Nephron progenitor cell (in vitro differentiated cells): ENCODE measurements at regions not wholly inside any gene's neighbourhood (a gene's known extent, or its start where the extent isn't known, plus 50 kb on each side); places are given as distances from the start of the nearest gene placed in this dataset.

ENCODE experiments used
- DNase-seq: peaks from one replicate; pipeline ENCODE4 v3.0.0; 2021
- H3K27ac Mint-ChIP-seq: 2 replicates; pipeline ENCODE4 v1.8.0; 2021; ENCODE audit warnings: mild to moderate bottlenecking, moderate library complexity, mixed read lengths
- H3K27me3 Mint-ChIP-seq: 2 replicates; pipeline ENCODE4 v1.8.0; 2021; ENCODE audit warnings: mild to moderate bottlenecking, low read depth, mixed read lengths; ENCODE audit not compliant: poor library complexity
- H3K36me3 Mint-ChIP-seq: 2 replicates; pipeline ENCODE4 v1.8.0; 2021; ENCODE audit warnings: low read depth, mixed read lengths
- H3K4me1 Mint-ChIP-seq: 2 replicates; pipeline ENCODE4 v1.8.0; 2021; ENCODE audit warnings: mixed read lengths
- H3K4me3 Mint-ChIP-seq: 2 replicates; pipeline ENCODE4 v1.8.0; 2021; ENCODE audit warnings: mild to moderate bottlenecking, moderate library complexity, mixed read lengths
- H3K9me3 Mint-ChIP-seq: 2 replicates; pipeline ENCODE4 v1.8.0; 2021; ENCODE audit warnings: mild to moderate bottlenecking, moderate library complexity, mixed read lengths
- TF ChIP-seq, protein P1 (sequence below): fragments of 200-600 bp; sonication (generic); IDR thresholded peaks from 2 replicates; pipeline ENCODE4 v1.5.0; 2021; ENCODE audit warnings: antibody characterized with exemption

DNA sequence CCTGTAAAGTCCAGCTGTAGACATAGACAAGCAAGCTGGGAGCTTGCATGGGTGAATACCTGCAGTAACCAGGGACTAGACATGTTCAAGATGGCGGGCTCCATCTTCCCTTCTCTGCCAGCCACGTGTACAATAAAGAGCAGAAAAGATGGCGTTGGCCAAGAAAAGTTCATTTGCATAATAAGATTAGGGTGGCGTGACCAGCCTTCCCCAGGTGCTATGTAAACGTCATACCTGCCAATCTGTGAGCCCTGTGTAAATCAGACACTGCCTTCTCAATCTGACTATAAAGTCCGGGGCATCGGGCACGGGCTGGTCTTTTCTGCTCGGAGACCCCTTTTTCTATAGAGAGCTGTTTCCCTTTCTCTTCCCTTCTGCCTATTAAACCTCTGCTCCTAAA, 101.6 kb upstream of the XPO1 start:
- peaks cover 13% of the 10 kb centered on the region for H3K27me3 Mint-ChIP-seq
- DNase-seq: no peak

DNA sequence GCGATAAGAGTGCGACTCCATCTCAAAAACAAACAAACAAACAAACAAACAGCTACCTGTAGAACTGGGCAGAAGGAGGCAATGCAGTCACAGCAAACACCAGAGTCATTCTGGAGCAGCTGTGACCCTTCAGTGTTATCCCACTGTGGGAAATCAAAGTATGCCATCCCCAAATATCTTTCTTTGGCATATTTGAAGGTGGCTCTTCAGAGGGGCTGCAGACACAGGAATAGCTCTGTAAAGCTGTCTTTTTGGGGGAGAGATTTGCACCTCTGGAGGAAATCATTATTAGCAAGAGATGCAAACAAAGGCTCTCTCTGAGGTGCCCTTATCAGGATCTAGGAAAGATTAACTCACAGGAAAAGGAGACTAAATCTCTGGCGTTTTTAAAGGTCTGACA, 98.5 kb upstream of the XPO1 start:
- no peak overlapping the region for H3K4me3 Mint-ChIP-seq
- H3K27ac Mint-ChIP-seq: no peak overlapping the region

More for the DNA sequence above, 101.6 kb upstream of the XPO1 start:
- TF ChIP-seq, protein P1, sequence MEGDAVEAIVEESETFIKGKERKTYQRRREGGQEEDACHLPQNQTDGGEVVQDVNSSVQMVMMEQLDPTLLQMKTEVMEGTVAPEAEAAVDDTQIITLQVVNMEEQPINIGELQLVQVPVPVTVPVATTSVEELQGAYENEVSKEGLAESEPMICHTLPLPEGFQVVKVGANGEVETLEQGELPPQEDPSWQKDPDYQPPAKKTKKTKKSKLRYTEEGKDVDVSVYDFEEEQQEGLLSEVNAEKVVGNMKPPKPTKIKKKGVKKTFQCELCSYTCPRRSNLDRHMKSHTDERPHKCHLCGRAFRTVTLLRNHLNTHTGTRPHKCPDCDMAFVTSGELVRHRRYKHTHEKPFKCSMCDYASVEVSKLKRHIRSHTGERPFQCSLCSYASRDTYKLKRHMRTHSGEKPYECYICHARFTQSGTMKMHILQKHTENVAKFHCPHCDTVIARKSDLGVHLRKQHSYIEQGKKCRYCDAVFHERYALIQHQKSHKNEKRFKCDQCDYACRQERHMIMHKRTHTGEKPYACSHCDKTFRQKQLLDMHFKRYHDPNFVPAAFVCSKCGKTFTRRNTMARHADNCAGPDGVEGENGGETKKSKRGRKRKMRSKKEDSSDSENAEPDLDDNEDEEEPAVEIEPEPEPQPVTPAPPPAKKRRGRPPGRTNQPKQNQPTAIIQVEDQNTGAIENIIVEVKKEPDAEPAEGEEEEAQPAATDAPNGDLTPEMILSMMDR: no peak
- H3K27ac Mint-ChIP-seq: no peak overlapping the region
- H3K9me3 Mint-ChIP-seq: no peaks in the 10 kb centered on the region
- no peak overlapping the region for H3K4me3 Mint-ChIP-seq
- no peaks in the 10 kb centered on the region for H3K36me3 Mint-ChIP-seq
- peaks cover 14% of the 10 kb centered on the region for H3K4me1 Mint-ChIP-seq

DNA sequence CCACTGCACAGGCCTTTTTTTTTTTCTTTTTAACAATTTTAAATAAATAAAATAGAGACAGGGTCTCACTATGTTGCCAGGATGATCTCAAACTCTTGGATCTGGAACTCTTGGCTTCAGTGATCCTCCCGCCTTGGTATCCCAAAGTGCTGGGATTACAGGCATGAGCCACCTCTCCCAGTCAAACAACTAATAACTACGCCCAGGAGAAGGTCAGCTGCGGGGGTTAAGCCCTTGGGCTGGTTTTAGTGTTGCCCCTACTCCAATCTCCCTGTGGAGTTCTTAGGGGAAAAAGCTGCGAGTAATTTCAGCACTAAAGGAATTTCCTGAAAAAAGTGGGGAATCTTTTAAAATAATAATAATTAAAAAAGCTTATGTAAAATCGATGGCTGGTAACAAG, 96.4 kb upstream of the XPO1 start:
- no peak overlapping the region for H3K27ac Mint-ChIP-seq

More for the DNA sequence above, 98.5 kb upstream of the XPO1 start:
- TF ChIP-seq, protein P1: no peak
- no peaks in the 10 kb centered on the region for H3K9me3 Mint-ChIP-seq
- H3K4me1 Mint-ChIP-seq: peaks cover 20% of the 10 kb centered on the region
- no peaks in the 10 kb centered on the region for H3K36me3 Mint-ChIP-seq
- DNase-seq: no peak
- peaks cover 10% of the 10 kb centered on the region for H3K27me3 Mint-ChIP-seq

DNA sequence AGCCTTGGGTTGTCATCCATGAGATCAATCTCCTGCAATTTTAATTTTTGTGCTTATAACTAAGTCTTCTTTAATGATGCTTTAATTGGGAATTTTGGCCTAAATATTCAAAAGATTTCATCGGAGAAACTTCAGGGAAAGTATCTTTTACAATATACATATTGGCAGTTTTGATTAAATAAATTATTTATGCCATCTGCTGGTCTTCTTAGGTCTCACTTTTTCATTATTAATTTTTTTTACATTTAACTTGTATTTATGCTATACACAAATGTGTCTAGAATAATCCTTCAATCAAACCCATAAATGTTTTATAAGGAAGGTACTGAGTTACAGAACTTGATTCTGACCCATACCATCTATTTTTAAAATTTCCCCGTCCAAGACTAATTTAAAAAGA, 95.1 kb upstream of the XPO1 start:
- H3K4me3 Mint-ChIP-seq: no peak overlapping the region
- DNase-seq: no peak
- H3K27ac Mint-ChIP-seq: no peak overlapping the region
- H3K36me3 Mint-ChIP-seq: no peaks in the 10 kb centered on the region
- TF ChIP-seq, protein P1: no peak
- H3K4me1 Mint-ChIP-seq: peaks cover 22% of the 10 kb centered on the region
- no peaks in the 10 kb centered on the region for H3K27me3 Mint-ChIP-seq
- H3K9me3 Mint-ChIP-seq: no peaks in the 10 kb centered on the region

More for the DNA sequence above, 96.4 kb upstream of the XPO1 start:
- H3K4me3 Mint-ChIP-seq: no peak overlapping the region
- H3K27me3 Mint-ChIP-seq: peaks cover 5% of the 10 kb centered on the region
- H3K9me3 Mint-ChIP-seq: no peaks in the 10 kb centered on the region
- no peak for DNase-seq
- H3K36me3 Mint-ChIP-seq: no peaks in the 10 kb centered on the region
- TF ChIP-seq, protein P1: no peak
- peaks cover 22% of the 10 kb centered on the region for H3K4me1 Mint-ChIP-seq

DNA sequence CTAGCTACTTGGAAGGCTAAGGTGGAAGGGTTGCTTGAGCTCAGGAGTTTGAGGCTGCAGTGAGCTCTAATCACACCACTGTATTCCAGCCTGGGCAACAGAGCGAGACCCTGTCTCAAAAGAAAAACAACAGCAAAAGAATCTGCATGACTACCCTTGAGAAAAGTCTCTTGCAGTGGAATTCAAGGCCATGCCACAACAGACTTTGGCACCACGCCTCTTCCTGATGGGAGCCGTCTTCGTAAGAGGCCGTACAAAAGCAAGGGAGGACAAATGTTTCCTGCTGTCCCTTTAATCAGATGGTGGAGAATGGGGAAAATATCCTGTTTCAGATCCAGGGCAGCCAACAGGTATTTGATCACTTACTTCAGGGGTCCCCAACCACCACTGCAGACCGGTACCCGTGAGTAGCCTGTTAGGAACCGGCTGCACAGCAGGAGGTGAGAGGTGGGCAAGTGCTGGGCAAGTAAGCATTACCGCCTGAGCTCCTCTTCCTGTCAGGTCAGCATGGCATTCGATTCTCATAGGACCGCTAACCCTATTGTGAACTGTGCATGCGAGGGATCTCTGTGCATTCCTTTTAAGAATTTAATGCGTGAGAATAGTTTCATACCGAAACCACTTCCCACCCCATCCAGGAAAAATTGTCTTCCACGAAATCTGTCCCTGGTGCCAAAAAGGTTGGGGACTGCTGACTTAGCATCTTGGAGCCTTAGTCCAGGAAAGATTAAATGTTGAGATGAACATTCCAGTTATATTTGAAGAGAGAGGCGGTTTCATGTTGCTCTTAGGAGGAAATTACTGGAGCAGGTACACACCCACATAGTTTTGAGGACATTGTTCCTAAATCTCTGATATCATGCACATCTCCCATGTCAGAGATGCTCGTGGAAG, 94.4 kb upstream of the XPO1 start:
- H3K4me3 Mint-ChIP-seq: no peak overlapping the region
- H3K4me1 Mint-ChIP-seq: peaks cover 22% of the 10 kb centered on the region

More for the DNA sequence above, 94.4 kb upstream of the XPO1 start:
- Mint-ChIP-seq H3K9me3 (no peaks in the 10 kb centered on the region), H3K27me3 (no peaks in the 10 kb centered on the region), H3K36me3 (no peaks in the 10 kb centered on the region), H3K27ac (no peak overlapping the region)
- TF ChIP-seq, protein P1: no peak
- DNase-seq: no peak
